Suprapubic skin (tissue), 4 donors: ENCODE measurements at regions not wholly inside any gene's neighbourhood (a gene's known extent, or its start where the extent isn't known, plus 50 kb on each side); places are given as distances from the start of the nearest gene placed in this dataset.

Experiments
- CTCF ChIP-seq, 2 donors: fragments of 200-600 bp in 1 of 2; fragments of 450-650 bp in 1 of 2; sonication (generic) in 1 of 2; IDR thresholded peaks; one replicate each; pipeline ENCODE4 v1.5.1; 2016 to 2019; ENCODE audit warnings: antibody characterized with exemption in 2 of 2, mild to moderate bottlenecking in 1 of 2, moderate library complexity in 1 of 2
- EP300 ChIP-seq: sonication (generic); formaldehyde crosslinking; IDR thresholded peaks from one replicate; pipeline ENCODE4 v1.6.1; 2017; ENCODE audit warnings: antibody characterized with exemption
- POLR2A ChIP-seq, 2 donors: fragments of 450-650 bp; IDR thresholded peaks; one replicate each; pipeline ENCODE4 v1.6.1; 2017; ENCODE audit warnings: antibody characterized with exemption in 2 of 2, mild to moderate bottlenecking in 2 of 2, moderate library complexity in 2 of 2
- POLR2AphosphoS5 ChIP-seq, 3 donors: sonication (generic); formaldehyde crosslinking; IDR thresholded peaks; one replicate each; pipeline ENCODE4 v1.6.1; 2017; ENCODE audit warnings: antibody characterized with exemption in 3 of 3

- TF ChIP-seq CTCF (IDR thresholded peaks at IDR 0.05) (no peak), POLR2AphosphoS5 (IDR thresholded peaks at IDR 0.05) (no peak), POLR2A (IDR thresholded peaks at IDR 0.05) (no peak), EP300 (no peak)
Observed at GRCh38 chr19:31658993-31659896, 310.0 kb upstream of the TSHZ3 start.
